Neuronal stem cell (in vitro differentiated cells): ENCODE measurements at regions not wholly inside any gene's neighbourhood (a gene's known extent, or its start where the extent isn't known, plus 50 kb on each side); places are given as distances from the start of the nearest gene placed in this dataset.

Source experiments
- DNase-seq: peaks from one replicate; pipeline ENCODE4 v3.0.0-alpha.2; 2013; ENCODE audit warnings: low spot score
- H2AFZ ChIP-seq: one replicate; pipeline ENCODE4 v1.6.1; 2013; ENCODE audit warnings: mild to moderate bottlenecking, low read length, inconsistent platforms
- H2AK5ac ChIP-seq: 2 replicates; pipeline ENCODE4 v1.6.1; 2013; ENCODE audit warnings: low read depth, mild to moderate bottlenecking, inconsistent platforms, low read length, moderate library complexity, mixed read lengths
- H2BK120ac ChIP-seq: 2 replicates; pipeline ENCODE4 v1.6.1; 2013; ENCODE audit warnings: low read depth, mild to moderate bottlenecking, inconsistent platforms, low read length, moderate library complexity, mixed read lengths
- H2BK12ac ChIP-seq: one replicate; pipeline ENCODE4 v1.6.1; 2013; ENCODE audit warnings: low read length, inconsistent platforms
- H2BK15ac ChIP-seq: 2 replicates; pipeline ENCODE4 v1.6.1; 2013; ENCODE audit warnings: mild to moderate bottlenecking, low read length, inconsistent platforms, mixed read lengths
- H2BK5ac ChIP-seq: one replicate; pipeline ENCODE4 v1.6.1; 2013; ENCODE audit warnings: inconsistent platforms, mild to moderate bottlenecking, low read length, moderate library complexity
- H3K14ac ChIP-seq: one replicate; pipeline ENCODE4 v1.6.1; 2013; ENCODE audit warnings: low read length, inconsistent platforms
- H3K18ac ChIP-seq: 2 replicates; pipeline ENCODE4 v1.6.1; 2013; ENCODE audit warnings: low read length, inconsistent platforms
- H3K23ac ChIP-seq: 2 replicates; pipeline ENCODE4 v1.6.1; 2013; ENCODE audit warnings: low read depth, mild to moderate bottlenecking, mixed read lengths, low read length, inconsistent platforms; ENCODE audit not compliant: poor library complexity
- H3K27ac ChIP-seq: replicated peaks from 3 replicates; pipeline ENCODE4 v1.5.1; 2013; ENCODE audit warnings: low read length, inconsistent platforms
- H3K27me3 ChIP-seq, 3 experiments: 2 replicates each; pipeline ENCODE4 v1.6.1; 2013; ENCODE audit warnings: low read length in 3 of 3, mild to moderate bottlenecking in 2 of 3, inconsistent platforms in 1 of 3, low read depth in 1 of 3, mixed read lengths in 1 of 3, moderate library complexity in 1 of 3; ENCODE audit not compliant: control insufficient read depth in 3 of 3, insufficient read depth in 3 of 3
- H3K36me3 ChIP-seq, 2 donors: replicated peaks in 1 of 2; 2 replicates each; pipeline ENCODE4 v1.6.1; 2013; ENCODE audit warnings: low read length in 2 of 2; ENCODE audit not compliant: control insufficient read depth in 2 of 2, insufficient read depth in 2 of 2
- H3K4ac ChIP-seq: 2 replicates; pipeline ENCODE4 v1.6.1; 2013; ENCODE audit warnings: inconsistent platforms, mild to moderate bottlenecking, low read length, moderate library complexity
- H3K4me1 ChIP-seq, 2 donors: 1 replicate in 1 of 2; 2 replicates in 1 of 2; pipeline ENCODE4 v1.6.1; 2013; ENCODE audit warnings: low read length in 2 of 2, low read depth in 1 of 2; ENCODE audit not compliant: control insufficient read depth in 2 of 2, insufficient read depth in 1 of 2
- H3K4me2 ChIP-seq: one replicate; pipeline ENCODE4 v1.6.1; 2013; ENCODE audit warnings: mild to moderate bottlenecking, low read length, inconsistent platforms; ENCODE audit not compliant: insufficient read depth, poor library complexity, severe bottlenecking
- H3K4me3 ChIP-seq, 2 donors: 2 replicates each; pipeline ENCODE4 v1.5.1; 2013; ENCODE audit warnings: low read length in 2 of 2, mild to moderate bottlenecking in 2 of 2, inconsistent platforms in 1 of 2, moderate library complexity in 1 of 2
- H3K79me1 ChIP-seq: one replicate; pipeline ENCODE4 v1.6.1; 2013; ENCODE audit warnings: low read depth, mild to moderate bottlenecking, inconsistent platforms, low read length, moderate library complexity
- H3K9ac ChIP-seq: one replicate; pipeline ENCODE4 v1.6.1; 2013; ENCODE audit warnings: mild to moderate bottlenecking, low read depth, low read length, inconsistent platforms; ENCODE audit not compliant: poor library complexity
- H3K9me3 ChIP-seq, 2 donors: replicated peaks in 1 of 2; 2 replicates each; pipeline versions ENCODE3 to v1.6.1; 2013; ENCODE audit warnings: low read length in 2 of 2, mild to moderate bottlenecking in 2 of 2, inconsistent platforms in 1 of 2, low read depth in 1 of 2, mixed read lengths in 1 of 2, moderate library complexity in 1 of 2; ENCODE audit not compliant: control insufficient read depth in 2 of 2, insufficient read depth in 1 of 2
- H4K8ac ChIP-seq: one replicate; pipeline ENCODE4 v1.6.1; 2013; ENCODE audit warnings: low read depth, mild to moderate bottlenecking, inconsistent platforms, low read length, moderate library complexity
- H4K91ac ChIP-seq: one replicate; pipeline ENCODE4 v1.6.1; 2013; ENCODE audit warnings: low read length, low read depth, mild to moderate bottlenecking, inconsistent platforms; ENCODE audit not compliant: poor library complexity
- WGBS, 2 donors: extraction: QIAGEN DNeasy Blood & Tissue Kit; methylation state at CpG; one replicate each; pipeline ENCODE4 v1.1.7; 2013; ENCODE audit warnings: missing lambda C conversion rate in 2 of 2, mixed read lengths in 1 of 2; ENCODE audit not compliant: insufficient read length in 2 of 2, insufficient replicate concordance in 1 of 2; ENCODE audit errors: extremely low coverage in 2 of 2; 5-methylcytosine and 5-hydroxymethylcytosine counted together

DNA sequence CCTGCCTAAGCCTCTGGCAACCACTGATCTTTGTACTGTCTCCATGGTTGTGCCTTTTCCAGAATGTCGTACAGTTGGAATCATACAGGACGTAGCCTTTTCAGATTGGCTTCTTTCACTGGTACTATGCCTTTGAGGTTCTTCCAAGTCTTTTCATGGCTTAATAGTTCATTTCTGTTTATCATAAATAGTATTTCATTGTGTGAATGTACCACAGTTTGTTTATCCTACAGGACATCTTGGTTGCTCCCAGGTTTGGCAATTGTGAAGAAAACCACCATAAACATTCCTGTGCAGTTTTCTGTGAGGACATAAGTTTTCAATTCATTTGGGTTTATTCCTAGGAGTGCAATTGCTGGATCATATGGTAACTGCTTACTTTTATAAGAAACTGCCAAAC is 190.6 kb upstream of the RAB4A start:
- no peak overlapping the region for H4K91ac ChIP-seq
- no peak overlapping the region for H2BK15ac ChIP-seq
- no peak overlapping the region for H2BK5ac ChIP-seq
- no peak overlapping the region for H3K4me3 ChIP-seq
- H3K4me2 ChIP-seq: no peak overlapping the region
- no peak overlapping the region for H3K9ac ChIP-seq
- no peak overlapping the region for H3K27ac ChIP-seq
- WGBS, 2 donors: no CpG with 5 or more reads among the region's 2 CpGs
- no peak overlapping the region for H3K23ac ChIP-seq
- H2BK12ac ChIP-seq: no peak overlapping the region
- peaks cover 0 to 6% of the 10 kb centered on the region in 2 donors for H3K4me1 ChIP-seq
- no peak for DNase-seq
- no peaks in the 10 kb centered on the region for H3K27me3 ChIP-seq
- no peak overlapping the region for H3K4ac ChIP-seq
- H4K8ac ChIP-seq: no peak overlapping the region
- no peak overlapping the region for H2BK120ac ChIP-seq
- no peaks in the 10 kb centered on the region for H3K79me1 ChIP-seq
- no peaks in the 10 kb centered on the region for H3K36me3 ChIP-seq
- H2AK5ac ChIP-seq: no peak overlapping the region
- H3K18ac ChIP-seq: no peak overlapping the region
- H3K9me3 ChIP-seq: peaks cover 0 to 2% of the 10 kb centered on the region in 2 donors
- no peak overlapping the region for H2AFZ ChIP-seq
- H3K14ac ChIP-seq: no peak overlapping the region

DNA sequence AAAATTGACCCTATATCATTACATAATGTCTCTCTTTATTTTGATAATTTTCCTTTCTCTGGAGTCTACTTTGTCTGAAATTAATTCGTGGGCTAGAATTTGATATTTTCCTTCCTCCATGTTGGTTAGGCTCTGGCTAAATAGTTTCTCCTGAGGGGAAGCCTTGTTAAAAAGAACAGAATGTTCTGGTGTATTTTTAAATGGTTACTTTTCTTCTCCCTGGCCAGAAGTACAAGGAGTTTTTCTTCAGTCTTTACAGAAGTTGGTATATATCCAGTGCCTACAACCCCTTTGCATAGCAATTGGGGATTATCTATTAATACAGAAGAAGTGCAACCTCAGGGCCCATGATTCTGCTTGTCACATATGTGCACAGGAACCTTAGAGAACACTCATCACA is 185.6 kb upstream of the RAB4A start:
- H2BK120ac ChIP-seq: no peak overlapping the region
- no peak overlapping the region for H3K23ac ChIP-seq
- no peak overlapping the region for H3K27ac ChIP-seq
- no peak overlapping the region for H3K18ac ChIP-seq
- WGBS, 2 donors: no CpG with 5 or more reads among the region's 1 CpG
- H3K4ac ChIP-seq: no peak overlapping the region
- no peak overlapping the region for H2AFZ ChIP-seq
- no peaks in the 10 kb centered on the region for H3K36me3 ChIP-seq
- H3K9me3 ChIP-seq: peaks cover 0 to 2% of the 10 kb centered on the region in 2 donors
- H3K4me1 ChIP-seq: peaks cover 0 to 6% of the 10 kb centered on the region in 2 donors
- no peak overlapping the region for H2BK12ac ChIP-seq
- no peak overlapping the region for H2AK5ac ChIP-seq
- no peak overlapping the region for H2BK5ac ChIP-seq
- H3K79me1 ChIP-seq: no peaks in the 10 kb centered on the region
- no peak overlapping the region for H3K14ac ChIP-seq
- H4K8ac ChIP-seq: no peak overlapping the region
- H2BK15ac ChIP-seq: no peak overlapping the region
- H3K27me3 ChIP-seq: no peaks in the 10 kb centered on the region
- H3K4me2 ChIP-seq: no peak overlapping the region
- no peak overlapping the region for H3K9ac ChIP-seq
- H4K91ac ChIP-seq: no peak overlapping the region
- H3K4me3 ChIP-seq: no peak overlapping the region
- no peak for DNase-seq

GRCh38 chr1:229086091-229086490 is 184.8 kb upstream of the RAB4A start:
- H4K8ac ChIP-seq: no peak overlapping the region
- no peak overlapping the region for H4K91ac ChIP-seq
- H3K4ac ChIP-seq: no peak overlapping the region
- no peaks in the 10 kb centered on the region for H3K36me3 ChIP-seq
- H3K79me1 ChIP-seq: no peaks in the 10 kb centered on the region
- H3K27ac ChIP-seq: no peak overlapping the region
- peaks cover 0 to 2% of the 10 kb centered on the region in 2 donors for H3K9me3 ChIP-seq
- no peak overlapping the region for H3K23ac ChIP-seq
- H2BK120ac ChIP-seq: no peak overlapping the region
- H3K4me1 ChIP-seq: peaks cover 0 to 6% of the 10 kb centered on the region in 2 donors
- no peak overlapping the region for H2AFZ ChIP-seq
- no peak for DNase-seq
- H2BK5ac ChIP-seq: no peak overlapping the region
- H3K27me3 ChIP-seq: no peaks in the 10 kb centered on the region
- no peak overlapping the region for H3K4me2 ChIP-seq
- H3K4me3 ChIP-seq: no peak overlapping the region
- H2AK5ac ChIP-seq: no peak overlapping the region
- H3K9ac ChIP-seq: no peak overlapping the region
- H3K14ac ChIP-seq: no peak overlapping the region
- H2BK12ac ChIP-seq: no peak overlapping the region
- H3K18ac ChIP-seq: no peak overlapping the region
- H2BK15ac ChIP-seq: no peak overlapping the region

DNA sequence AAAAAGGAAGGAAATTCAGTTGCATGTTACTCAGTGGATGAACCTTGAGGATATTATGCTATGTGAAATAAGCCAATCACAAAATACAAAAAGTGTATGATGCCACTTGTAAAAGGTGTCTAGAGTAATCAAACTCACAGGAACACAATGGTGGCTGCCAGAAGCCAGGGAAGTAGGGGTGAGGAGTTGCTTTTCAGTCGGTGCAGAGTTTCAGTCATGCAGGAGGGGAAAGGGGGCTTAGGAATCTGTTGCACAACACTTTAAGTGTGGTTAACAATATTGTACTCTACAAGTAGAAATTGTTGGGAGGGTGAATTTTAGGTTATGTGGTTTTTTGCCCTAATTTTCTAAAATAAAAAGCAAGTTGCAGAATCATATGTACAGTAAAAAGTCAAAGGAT is 184.2 kb upstream of the RAB4A start:
- Histone ChIP-seq H3K27ac (no peak overlapping the region), H3K27me3 (no peaks in the 10 kb centered on the region), H2BK120ac (no peak overlapping the region), H3K14ac (no peak overlapping the region), H2AK5ac (no peak overlapping the region), H3K4me1 (peaks cover 0 to 6% of the 10 kb centered on the region in 2 donors), H3K23ac (no peak overlapping the region), H3K9me3 (peaks cover 0 to 2% of the 10 kb centered on the region in 2 donors), H3K36me3 (no peaks in the 10 kb centered on the region), H3K9ac (no peak overlapping the region), H3K4me2 (no peak overlapping the region), H2AFZ (no peak overlapping the region), H2BK12ac (no peak overlapping the region), H2BK15ac (no peak overlapping the region), H4K91ac (no peak overlapping the region), H3K4ac (no peak overlapping the region), H3K4me3 (no peak overlapping the region), H4K8ac (no peak overlapping the region), H3K18ac (no peak overlapping the region), H2BK5ac (no peak overlapping the region), H3K79me1 (no peaks in the 10 kb centered on the region)
- DNase-seq: no peak
- no CpG with 5 or more reads among the region's 1 CpG for WGBS, 2 donors
